Common myeloid progenitor, CD34-positive (primary cell): ENCODE measurements at regions not wholly inside any gene's neighbourhood (a gene's known extent, or its start where the extent isn't known, plus 50 kb on each side); places are given as distances from the start of the nearest gene placed in this dataset.
A peak's percentile ranks its signal among the peaks of the same experiment; 100 is the strongest.

Experiments
- CTCF ChIA-PET: fragments of 350-600 bp; sonication (Branson Sonifier 250); formaldehyde crosslinking; loops from one replicate; lab custom pipeline; 2021; ENCODE audit warnings: antibody characterized with exemption; lab: Charles Lee
- POLR2A ChIA-PET: fragments of 350-600 bp; sonication (Branson Sonifier 250); formaldehyde crosslinking; loops from one replicate; lab custom pipeline; 2021; ENCODE audit warnings: antibody characterized with exemption; lab: Charles Lee
- DNase-seq, 3 donors: peaks; one replicate each; pipeline versions ENCODE4 v3.0.0 to v3.0.0-alpha.2; 2013
- H3K27ac ChIP-seq, 2 experiments: 1 replicate in 1 of 2; 2 replicates in 1 of 2; pipeline ENCODE4 v1.7.0; 2013; ENCODE audit warnings: inconsistent platforms in 2 of 2, low read length in 2 of 2, mild to moderate bottlenecking in 2 of 2, low read depth in 1 of 2, moderate library complexity in 1 of 2; ENCODE audit not compliant: severe bottlenecking in 2 of 2, insufficient read depth in 1 of 2, poor library complexity in 1 of 2
- H3K27me3 ChIP-seq, 5 experiments: replicated peaks in 2 of 5; 1 replicate in 3 of 5; 2 replicates in 2 of 5; pipeline versions ENCODE4 v1.6.1 to v1.7.0; 2013; ENCODE audit warnings: low read length in 4 of 5, mild to moderate bottlenecking in 2 of 5, moderate library complexity in 2 of 5, inconsistent platforms in 1 of 5; ENCODE audit not compliant: insufficient read depth in 5 of 5, control insufficient read depth in 4 of 5
- H3K36me3 ChIP-seq, 4 experiments: 1 replicate in 2 of 4; 2 replicates in 2 of 4; pipeline versions ENCODE4 v1.6.1 to v1.7.0; 2013; ENCODE audit warnings: low read length in 3 of 4, control low read depth in 1 of 4, mild to moderate bottlenecking in 1 of 4; ENCODE audit not compliant: control insufficient read depth in 4 of 4, insufficient read depth in 4 of 4
- H3K4me1 ChIP-seq, 4 experiments: 1 replicate in 3 of 4; 2 replicates in 1 of 4; pipeline versions ENCODE4 v1.6.1 to v1.7.1; 2013; ENCODE audit warnings: low read length in 3 of 4, mild to moderate bottlenecking in 3 of 4, control low read depth in 1 of 4, inconsistent platforms in 1 of 4, moderate library complexity in 1 of 4; ENCODE audit not compliant: control insufficient read depth in 4 of 4, insufficient read depth in 4 of 4; ENCODE audit errors: control extremely low read depth in 1 of 4
- H3K4me3 ChIP-seq, 7 experiments: 1 replicate in 4 of 7; 2 replicates in 3 of 7; pipeline versions ENCODE4 v1.5.1 to v1.7.0; 2013; ENCODE audit warnings: mild to moderate bottlenecking in 7 of 7, low read length in 6 of 7, moderate library complexity in 6 of 7, inconsistent platforms in 2 of 7, low read depth in 2 of 7, control low read depth in 1 of 7; ENCODE audit not compliant: insufficient read depth in 4 of 7, control insufficient read depth in 1 of 7; ENCODE audit errors: extremely low read depth in 1 of 7
- H3K9me3 ChIP-seq, 5 experiments: 1 replicate in 4 of 5; 2 replicates in 1 of 5; pipeline versions ENCODE4 v1.6.1 to v1.7.1; 2013; ENCODE audit warnings: low read length in 4 of 5, mild to moderate bottlenecking in 2 of 5, inconsistent platforms in 1 of 5, low read depth in 1 of 5, moderate library complexity in 1 of 5; ENCODE audit not compliant: control insufficient read depth in 4 of 5, insufficient read depth in 2 of 5; ENCODE audit errors: control extremely low read depth in 1 of 5
- WGBS: methylation state at CpG from one replicate; pipeline ENCODE4 v1.1.5; 2013; ENCODE audit not compliant: insufficient coverage; 5-methylcytosine and 5-hydroxymethylcytosine counted together

- CTCF ChIA-PET: no interaction called here
- WGBS: 80% methylated on average over 1 of the region's 1 CpG
- H3K36me3 ChIP-seq: no peaks in the 10 kb centered on the region
- no peak overlapping the region for H3K27ac ChIP-seq
- POLR2A ChIA-PET: no interaction called here
- no peaks in the 10 kb centered on the region for H3K4me1 ChIP-seq
- H3K4me3 ChIP-seq: no peak overlapping the region
- H3K9me3 ChIP-seq: no peaks in the 10 kb centered on the region
- DNase-seq: no peak
- H3K27me3 ChIP-seq: no peaks in the 10 kb centered on the region
These were observed 359.6 kb upstream of the SMC2 start for GRCh38 chr9:103734471-103734870.

- CTCF ChIA-PET: no interaction called here
- no CpG with 5 or more reads among the region's 2 CpGs for WGBS
- Histone ChIP-seq H3K27me3 (no peaks in the 10 kb centered on the region), H3K27ac (no peak overlapping the region), H3K4me1 (no peaks in the 10 kb centered on the region), H3K4me3 (no peak overlapping the region), H3K36me3 (no peaks in the 10 kb centered on the region), H3K9me3 (no peaks in the 10 kb centered on the region)
- no peak for DNase-seq
- POLR2A ChIA-PET: no interaction called here
These were observed 338.7 kb upstream of the SMC2 start for GRCh38 chr9:103755441-103755840.

GRCh38 chr9:103755986-103756385 lies 338.1 kb upstream of the SMC2 start:
- DNase-seq: no peak
- WGBS: 100% methylated on average over 1 of the region's 1 CpG

GRCh38 chr9:103757062-103757461 lies 337.0 kb upstream of the SMC2 start:
- WGBS: 70% methylated on average over 3 of the region's 3 CpGs
- Histone ChIP-seq H3K36me3 (no peaks in the 10 kb centered on the region), H3K27ac (no peak overlapping the region), H3K4me3 (no peak overlapping the region), H3K9me3 (no peaks in the 10 kb centered on the region), H3K4me1 (no peaks in the 10 kb centered on the region), H3K27me3 (no peaks in the 10 kb centered on the region)
- no peak for DNase-seq
- POLR2A ChIA-PET: no interaction called here
- CTCF ChIA-PET: no interaction called here

More at GRCh38 chr9:103755986-103756385, 338.1 kb upstream of the SMC2 start:
- Histone ChIP-seq H3K4me1 (no peaks in the 10 kb centered on the region), H3K36me3 (no peaks in the 10 kb centered on the region), H3K27me3 (no peaks in the 10 kb centered on the region), H3K9me3 (no peaks in the 10 kb centered on the region), H3K27ac (no peak overlapping the region), H3K4me3 (no peak overlapping the region)
- CTCF ChIA-PET: no interaction called here
- POLR2A ChIA-PET: no interaction called here

GRCh38 chr9:103761466-103761865 lies 332.6 kb upstream of the SMC2 start:
- CTCF ChIA-PET: no interaction called here
- no peak overlapping the region for H3K27ac ChIP-seq
- POLR2A ChIA-PET: no interaction called here
- DNase-seq: no peak
- H3K36me3 ChIP-seq: no peaks in the 10 kb centered on the region
- H3K9me3 ChIP-seq: no peaks in the 10 kb centered on the region
- no peaks in the 10 kb centered on the region for H3K4me1 ChIP-seq
- WGBS: no CpG with 5 or more reads among the region's 2 CpGs
- no peak overlapping the region for H3K4me3 ChIP-seq
- H3K27me3 ChIP-seq: no peaks in the 10 kb centered on the region

GRCh38 chr9:103789686-103790085 lies 304.4 kb upstream of the SMC2 start:
- Histone ChIP-seq H3K27me3 (no peaks in the 10 kb centered on the region), H3K4me3 (no peak overlapping the region), H3K4me1 (no peaks in the 10 kb centered on the region), H3K36me3 (no peaks in the 10 kb centered on the region), H3K9me3 (no peaks in the 10 kb centered on the region), H3K27ac (no peak overlapping the region)
- WGBS: no CpG with 5 or more reads among the region's 2 CpGs
- ChIA-PET CTCF (no interaction called here), POLR2A (no interaction called here)
- DNase-seq: peak; percentile 3 to 33 (median 21)

GRCh38 chr9:103798620-103799019 lies 295.5 kb upstream of the SMC2 start:
- Histone ChIP-seq H3K27ac (no peak overlapping the region), H3K27me3 (no peaks in the 10 kb centered on the region), H3K4me3 (no peak overlapping the region), H3K9me3 (no peaks in the 10 kb centered on the region), H3K4me1 (no peaks in the 10 kb centered on the region), H3K36me3 (no peaks in the 10 kb centered on the region)
- WGBS: no CpG with 5 or more reads among the region's 1 CpG
- ChIA-PET POLR2A (no interaction called here), CTCF (interaction anchor here (1.4 kb wide), 1 partner anchor 10 kb away, joined by 4 read pairs; no protein-coding TSS in a partner anchor)
- DNase-seq: peak in 2 of 3 donors; percentile 7 to 11
